ENCODE measurements at regions not wholly inside any gene's neighbourhood (a gene's known extent, or its start where the extent isn't known, plus 50 kb on each side); places are given as distances from the start of the nearest gene placed in this dataset.

- Mint-ChIP-seq H3K9me3 (no peaks in the 10 kb centered on the region), H3K27ac (no peak overlapping the region)
- no peak overlapping the region for H3K9ac ChIP-seq (ENCODE audit: extremely low read depth, low read length, poor library complexity, severe bottlenecking)
These were observed 91.3 kb upstream of the FOXF1 start for GRCh38 chr16:86418981-86419380.

GRCh38 chr16:86419518-86419917 is 90.8 kb upstream of the FOXF1 start:
- Mint-ChIP-seq H3K4me1 (peaks cover 9% of the 10 kb centered on the region), H3K4me3 (no peak overlapping the region), H3K36me3 (ENCODE audit: low read depth) (no peaks in the 10 kb centered on the region), H3K27ac (no peak overlapping the region), H3K27me3 (ENCODE audit: insufficient read depth) (no peaks in the 10 kb centered on the region), H3K9me3 (no peaks in the 10 kb centered on the region)
- H3K4me1 ChIP-seq (ENCODE audit: control insufficient read depth, insufficient read depth, low read length), result peaks cover 5% of the 10 kb centered on the region
- no peaks in the 10 kb centered on the region for H3K9me3 ChIP-seq (ENCODE audit: control insufficient read depth, low read length)
- H3K27ac ChIP-seq (ENCODE audit: low read depth, low read length), result no peak overlapping the region
- TF ChIP-seq CTCF (conservative IDR thresholded peaks at IDR 0.05), result no peak
- no peaks in the 10 kb centered on the region for H3K27me3 ChIP-seq (ENCODE audit: control insufficient read depth, insufficient read depth, low read length, poor library complexity, severe bottlenecking)
- H3K9ac ChIP-seq (ENCODE audit: extremely low read depth, low read length, poor library complexity, severe bottlenecking), result no peak overlapping the region
- no peak overlapping the region for H3K4me3 ChIP-seq (ENCODE audit: low read length)
- no peak for DNase-seq
- H3K36me3 ChIP-seq (ENCODE audit: control insufficient read depth, insufficient read depth, low read length), result no peaks in the 10 kb centered on the region
- 89% methylated on average over 2 of the region's 2 CpGs; no CpG with 5 or more reads in 1 of the 2 experiments for WGBS, 2 experiments (ENCODE audit: insufficient coverage in 1 of 2, insufficient read length in 1 of 2)

More at GRCh38 chr16:86418981-86419380, 91.3 kb upstream of the FOXF1 start:
- DNase-seq, result no peak
- H3K4me1 ChIP-seq (ENCODE audit: control insufficient read depth, insufficient read depth, low read length), result peaks cover 5% of the 10 kb centered on the region
- H3K4me3 Mint-ChIP-seq, result no peak overlapping the region
- H3K27ac ChIP-seq (ENCODE audit: low read depth, low read length), result no peak overlapping the region
- peaks cover 7% of the 10 kb centered on the region for H3K4me1 Mint-ChIP-seq
- no peaks in the 10 kb centered on the region for H3K9me3 ChIP-seq (ENCODE audit: control insufficient read depth, low read length)
- no peaks in the 10 kb centered on the region for H3K27me3 ChIP-seq (ENCODE audit: control insufficient read depth, insufficient read depth, low read length, poor library complexity, severe bottlenecking)
- H3K4me3 ChIP-seq (ENCODE audit: low read length), result no peak overlapping the region
- no peaks in the 10 kb centered on the region for H3K36me3 Mint-ChIP-seq (ENCODE audit: low read depth)
- no peaks in the 10 kb centered on the region for H3K27me3 Mint-ChIP-seq (ENCODE audit: insufficient read depth)
- TF ChIP-seq CTCF (conservative IDR thresholded peaks at IDR 0.05), result no peak
- H3K36me3 ChIP-seq (ENCODE audit: control insufficient read depth, insufficient read depth, low read length), result no peaks in the 10 kb centered on the region

GRCh38 chr16:86421995-86422394 is 88.3 kb upstream of the FOXF1 start:
- Mint-ChIP-seq H3K4me1 (peaks cover 9% of the 10 kb centered on the region), H3K27ac (no peak overlapping the region), H3K9me3 (no peaks in the 10 kb centered on the region), H3K36me3 (ENCODE audit: low read depth) (no peaks in the 10 kb centered on the region), H3K4me3 (no peak overlapping the region), H3K27me3 (ENCODE audit: insufficient read depth) (no peaks in the 10 kb centered on the region)
- DNase-seq, result no peak
- no peak for TF ChIP-seq CTCF (conservative IDR thresholded peaks at IDR 0.05)
- Histone ChIP-seq H3K36me3 (ENCODE audit: control insufficient read depth, insufficient read depth, low read length) (no peaks in the 10 kb centered on the region), H3K4me1 (ENCODE audit: control insufficient read depth, insufficient read depth, low read length) (peaks cover 5% of the 10 kb centered on the region), H3K9me3 (ENCODE audit: control insufficient read depth, low read length) (no peaks in the 10 kb centered on the region), H3K27me3 (ENCODE audit: control insufficient read depth, insufficient read depth, low read length, poor library complexity, severe bottlenecking) (no peaks in the 10 kb centered on the region), H3K4me3 (ENCODE audit: low read length) (no peak overlapping the region), H3K27ac (ENCODE audit: low read depth, low read length) (no peak overlapping the region), H3K9ac (ENCODE audit: extremely low read depth, low read length, poor library complexity, severe bottlenecking) (no peak overlapping the region)
- WGBS, 2 experiments (ENCODE audit: insufficient coverage in 1 of 2, insufficient read length in 1 of 2), result 81 to 100% methylated on average over 2 to 5 of the region's 5 CpGs

Data from endodermal cell (in vitro differentiated cells).